HEK293 (cell line): ENCODE measurements at regions not wholly inside any gene's neighbourhood (a gene's known extent, or its start where the extent isn't known, plus 50 kb on each side); places are given as distances from the start of the nearest gene placed in this dataset.

Experiments used
- CTCF ChIA-PET: fragments of 350-600 bp; formaldehyde crosslinking; extraction: SDS; loops from one replicate; lab custom pipeline; 2021; ENCODE audit warnings: antibody characterized with exemption; lab: Yijun Ruan, JAX
- POLR2A ChIA-PET: fragments of 300-600 bp; formaldehyde crosslinking; extraction: SDS; loops from one replicate; lab custom pipeline; 2020; ENCODE audit warnings: antibody characterized with exemption, inconsistent platforms; lab: Yijun Ruan, JAX
- H3K27ac ChIP-seq: fragments of 200-500 bp; sonication (Bioruptor generic); 2 replicates; pipeline ENCODE4 v1.5.1; 2014; ENCODE audit warnings: low read depth, low read length, control low read depth, inconsistent platforms; ENCODE audit errors: extremely low read depth
- H3K36me3 ChIP-seq, 2 experiments: fragments of 200-500 bp in 1 of 2; sonication (Bioruptor generic) in 1 of 2; 1 replicate in 1 of 2; 2 replicates in 1 of 2; pipeline ENCODE4 v1.5.1; 2014 to 2017; ENCODE audit warnings: inconsistent platforms in 2 of 2, low read length in 2 of 2; ENCODE audit not compliant: control insufficient read depth in 2 of 2, insufficient read depth in 1 of 2
- H3K4me1 ChIP-seq: fragments of 200-500 bp; sonication (Bioruptor generic); 2 replicates; pipeline ENCODE4 v1.5.1; 2014; ENCODE audit warnings: mild to moderate bottlenecking, low read length, inconsistent platforms; ENCODE audit not compliant: control insufficient read depth, insufficient read depth
- H3K4me3 ChIP-seq: 2 replicates; pipeline ENCODE4 v1.5.1; 2011; ENCODE audit warnings: low read depth, mild to moderate bottlenecking, control low read depth, low read length, moderate library complexity
- H3K9me3 ChIP-seq: fragments of 200-500 bp; sonication (Bioruptor generic); 2 replicates; pipeline ENCODE4 v1.5.1; 2014; ENCODE audit warnings: low read depth, low read length, inconsistent platforms; ENCODE audit not compliant: control insufficient read depth, insufficient read depth
- IKZF3 ChIP-seq: fragments of 450-650 bp; IDR thresholded peaks from 2 replicates; pipeline ENCODE4 v1.5.0; 2018; ENCODE audit warnings: missing biosample characterization, mild to moderate bottlenecking, missing genetic modification characterization, moderate library complexity
- KLF9 ChIP-seq: fragments of 450-650 bp; formaldehyde crosslinking; IDR thresholded peaks from 2 replicates; pipeline ENCODE4 v1.5.1; 2016; ENCODE audit warnings: missing biosample characterization, missing genetic modification characterization, low read depth
- MEIS1 ChIP-seq: sonication (generic); formaldehyde crosslinking; IDR thresholded peaks from 2 replicates; pipeline ENCODE4 v1.8.1; 2022; ENCODE audit warnings: missing genetic modification reagents, mild to moderate bottlenecking, borderline replicate concordance
- OSR2 ChIP-seq: fragments of 450-650 bp; formaldehyde crosslinking; IDR thresholded peaks from 2 replicates; pipeline ENCODE4 v1.5.1; 2016; ENCODE audit warnings: missing biosample characterization, missing genetic modification characterization
- SALL2 ChIP-seq: fragments of 450-650 bp; formaldehyde crosslinking; IDR thresholded peaks from 2 replicates; pipeline ENCODE4 v1.5.0; 2017; ENCODE audit warnings: missing biosample characterization, mild to moderate bottlenecking, missing genetic modification characterization, borderline replicate concordance
- YY1 ChIP-seq: fragments of 450-650 bp; formaldehyde crosslinking; IDR thresholded peaks from 2 replicates; pipeline ENCODE4 v1.5.1; 2018; ENCODE audit warnings: missing biosample characterization, missing genetic modification characterization
- ZBTB20 ChIP-seq: fragments of 450-650 bp; formaldehyde crosslinking; IDR thresholded peaks from 2 replicates; pipeline ENCODE4 v1.5.1; 2016; ENCODE audit warnings: missing biosample characterization, missing genetic modification characterization
- ZBTB48 ChIP-seq: fragments of 450-650 bp; formaldehyde crosslinking; IDR thresholded peaks from 2 replicates; pipeline ENCODE4 v1.5.1; 2016; ENCODE audit warnings: missing biosample characterization, missing genetic modification characterization
- ZFHX2 ChIP-seq: fragments of 450-650 bp; formaldehyde crosslinking; conservative IDR thresholded peaks from 2 replicates; pipeline ENCODE4 v1.5.1; 2016; ENCODE audit warnings: missing biosample characterization, missing genetic modification characterization
- ZNF114 ChIP-seq: fragments of 450-650 bp; formaldehyde crosslinking; IDR thresholded peaks from 2 replicates; pipeline ENCODE4 v1.5.0; 2017; ENCODE audit warnings: missing biosample characterization, missing genetic modification characterization
- ZNF146 ChIP-seq: fragments of 450-650 bp; formaldehyde crosslinking; IDR thresholded peaks from 2 replicates; pipeline ENCODE4 v1.5.1; 2016; ENCODE audit warnings: missing biosample characterization, missing genetic modification characterization
- ZNF2 ChIP-seq: fragments of 450-650 bp; formaldehyde crosslinking; IDR thresholded peaks from 2 replicates; pipeline ENCODE4 v1.5.1; 2016; ENCODE audit warnings: missing biosample characterization, missing genetic modification characterization
- ZNF239 ChIP-seq: fragments of 450-650 bp; formaldehyde crosslinking; IDR thresholded peaks from 2 replicates; pipeline ENCODE4 v1.5.1; 2016; ENCODE audit warnings: missing biosample characterization, missing genetic modification characterization
- ZNF24 ChIP-seq: fragments of 450-650 bp; formaldehyde crosslinking; IDR thresholded peaks from 2 replicates; pipeline ENCODE4 v1.5.1; 2016; ENCODE audit warnings: missing biosample characterization, missing genetic modification characterization
- ZNF266 ChIP-seq: fragments of 450-650 bp; formaldehyde crosslinking; IDR thresholded peaks from 2 replicates; pipeline ENCODE4 v1.5.1; 2016; ENCODE audit warnings: missing biosample characterization, missing genetic modification characterization, low read depth
- ZNF354C ChIP-seq: fragments of 450-650 bp; formaldehyde crosslinking; IDR thresholded peaks from 2 replicates; pipeline ENCODE4 v1.5.1; 2016; ENCODE audit warnings: missing biosample characterization, missing genetic modification characterization, low read depth, borderline replicate concordance
- ZNF404 ChIP-seq: fragments of 450-650 bp; formaldehyde crosslinking; IDR thresholded peaks from 2 replicates; pipeline ENCODE4 v1.5.1; 2017; ENCODE audit warnings: missing biosample characterization, missing genetic modification characterization
- ZNF473 ChIP-seq: fragments of 450-650 bp; formaldehyde crosslinking; IDR thresholded peaks from 2 replicates; pipeline ENCODE4 v1.5.1; 2017; ENCODE audit warnings: missing biosample characterization, missing genetic modification characterization
- ZNF501 ChIP-seq: fragments of 450-650 bp; formaldehyde crosslinking; IDR thresholded peaks from 2 replicates; pipeline ENCODE4 v1.5.1; 2016; ENCODE audit warnings: missing biosample characterization, missing genetic modification characterization
- ZNF571 ChIP-seq: fragments of 450-650 bp; formaldehyde crosslinking; IDR thresholded peaks from 2 replicates; pipeline ENCODE4 v1.5.0; 2017; ENCODE audit warnings: missing biosample characterization, missing genetic modification characterization
- ZNF596 ChIP-seq: fragments of 450-650 bp; IDR thresholded peaks from 2 replicates; pipeline ENCODE4 v1.5.0; 2018; ENCODE audit warnings: missing biosample characterization, mild to moderate bottlenecking, missing genetic modification characterization, moderate library complexity
- ZNF623 ChIP-seq: fragments of 450-650 bp; formaldehyde crosslinking; IDR thresholded peaks from 2 replicates; pipeline ENCODE4 v1.5.1; 2016; ENCODE audit warnings: missing biosample characterization, missing genetic modification characterization
- ZNF660 ChIP-seq: fragments of 450-650 bp; IDR thresholded peaks from 2 replicates; pipeline ENCODE4 v1.5.1; 2018; ENCODE audit warnings: missing biosample characterization, mild to moderate bottlenecking, missing genetic modification characterization
- ZSCAN23 ChIP-seq: fragments of 450-650 bp; formaldehyde crosslinking; IDR thresholded peaks from 2 replicates; pipeline ENCODE4 v1.5.1; 2016; ENCODE audit warnings: missing biosample characterization, missing genetic modification characterization
- TF ChIP-seq, protein P1 (sequence below): fragments of 450-650 bp; formaldehyde crosslinking; IDR thresholded peaks from 2 replicates; pipeline ENCODE4 v1.5.1; 2017; ENCODE audit warnings: missing biosample characterization, missing genetic modification characterization
- TF ChIP-seq, protein P2 (sequence below): fragments of 450-650 bp; formaldehyde crosslinking; IDR thresholded peaks from 2 replicates; pipeline ENCODE4 v1.5.1; 2016; ENCODE audit warnings: missing biosample characterization, missing genetic modification characterization
- TF ChIP-seq, protein P3 (sequence below): fragments of 450-650 bp; formaldehyde crosslinking; IDR thresholded peaks from 2 replicates; pipeline ENCODE4 v1.5.1; 2016; ENCODE audit warnings: missing biosample characterization, missing genetic modification characterization

DNA sequence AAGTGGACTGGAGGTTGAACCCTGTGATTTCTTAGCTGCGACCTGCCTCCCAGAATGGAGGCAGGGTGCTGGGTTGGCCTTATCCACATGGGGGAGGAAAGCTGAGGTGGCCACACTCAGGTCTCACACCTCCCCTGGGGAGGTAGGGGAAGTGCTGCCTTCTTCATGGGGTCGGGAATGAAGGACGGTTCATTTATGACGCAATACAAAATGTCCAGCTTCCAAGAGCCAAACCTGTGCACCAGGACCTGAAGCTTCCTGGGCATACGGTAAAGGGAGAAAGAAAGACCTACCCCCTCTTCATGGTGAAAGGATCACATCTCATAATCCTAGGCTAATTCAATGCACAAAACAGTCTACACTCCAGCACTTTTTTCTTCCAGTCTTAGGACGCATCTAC lies 150.6 kb upstream of the CDYL start:
- no peaks in the 10 kb centered on the region for H3K4me1 ChIP-seq
- H3K27ac ChIP-seq = no peak overlapping the region
- CTCF ChIA-PET = no interaction called here
- H3K4me3 ChIP-seq = no peak overlapping the region
- H3K36me3 ChIP-seq = no peaks in the 10 kb centered on the region
- TF ChIP-seq ZNF501 (tag by site-specific recombination) = no peak
- no peak for TF ChIP-seq ZNF266
- no peak for TF ChIP-seq ZBTB20 (tag by site-specific recombination)
- no peak for TF ChIP-seq IKZF3
- no peak for TF ChIP-seq ZNF404
- no peak for TF ChIP-seq ZNF2 (tag by site-specific recombination)
- TF ChIP-seq YY1 (tag by site-specific recombination) = no peak
- TF ChIP-seq ZNF473 (tag by site-specific recombination) = no peak
- no peak for TF ChIP-seq KLF9 (tag by site-specific recombination)
- TF ChIP-seq MEIS1 = no peak
- TF ChIP-seq ZNF146 (tag by site-specific recombination) = no peak
- no peak for TF ChIP-seq ZNF660
- TF ChIP-seq OSR2 (tag by site-specific recombination) = no peak
- no peaks in the 10 kb centered on the region for H3K9me3 ChIP-seq
- POLR2A ChIA-PET = no interaction called here

DNA sequence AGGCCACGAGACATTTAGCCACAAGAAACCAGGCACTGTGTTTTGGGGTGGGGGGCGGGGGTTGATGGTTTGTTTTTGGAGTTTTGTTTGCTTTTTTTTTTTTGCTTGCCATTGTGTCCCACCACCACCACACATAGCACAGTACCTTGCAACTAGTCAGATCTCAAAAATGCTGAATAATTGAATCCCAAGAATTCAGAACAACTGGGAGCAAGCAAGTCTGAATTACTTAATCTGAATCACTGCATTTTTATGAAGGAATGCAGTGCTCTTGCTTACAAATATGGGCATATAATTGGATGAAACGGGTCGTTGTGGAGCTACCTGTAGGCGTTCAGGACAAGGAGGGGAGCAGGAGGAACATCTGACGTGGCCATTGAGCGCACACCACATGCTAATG lies 151.5 kb upstream of the CDYL start:
- H3K27ac ChIP-seq = no peak overlapping the region
- no peaks in the 10 kb centered on the region for H3K9me3 ChIP-seq
- CTCF ChIA-PET = no interaction called here
- H3K4me1 ChIP-seq = no peaks in the 10 kb centered on the region
- POLR2A ChIA-PET = no interaction called here
- H3K36me3 ChIP-seq = no peaks in the 10 kb centered on the region
- no peak overlapping the region for H3K4me3 ChIP-seq
- TF ChIP-seq, protein P1, sequence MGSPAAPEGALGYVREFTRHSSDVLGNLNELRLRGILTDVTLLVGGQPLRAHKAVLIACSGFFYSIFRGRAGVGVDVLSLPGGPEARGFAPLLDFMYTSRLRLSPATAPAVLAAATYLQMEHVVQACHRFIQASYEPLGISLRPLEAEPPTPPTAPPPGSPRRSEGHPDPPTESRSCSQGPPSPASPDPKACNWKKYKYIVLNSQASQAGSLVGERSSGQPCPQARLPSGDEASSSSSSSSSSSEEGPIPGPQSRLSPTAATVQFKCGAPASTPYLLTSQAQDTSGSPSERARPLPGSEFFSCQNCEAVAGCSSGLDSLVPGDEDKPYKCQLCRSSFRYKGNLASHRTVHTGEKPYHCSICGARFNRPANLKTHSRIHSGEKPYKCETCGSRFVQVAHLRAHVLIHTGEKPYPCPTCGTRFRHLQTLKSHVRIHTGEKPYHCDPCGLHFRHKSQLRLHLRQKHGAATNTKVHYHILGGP = no peak
- TF ChIP-seq ZNF571 (tag by site-specific recombination) (no peak), ZFHX2 (tag by site-specific recombination) (no peak), SALL2 (tag by site-specific recombination) (no peak), ZNF623 (tag by site-specific recombination) (no peak), ZNF596 (no peak), ZNF239 (no peak), ZNF24 (tag by site-specific recombination) (no peak), ZNF354C (tag by site-specific recombination) (no peak), ZNF114 (tag by site-specific recombination) (no peak), ZSCAN23 (tag by site-specific recombination) (no peak), ZNF2 (tag by site-specific recombination) (no peak), ZNF266 (no peak), ZBTB48 (no peak)
- TF ChIP-seq, protein P2, sequence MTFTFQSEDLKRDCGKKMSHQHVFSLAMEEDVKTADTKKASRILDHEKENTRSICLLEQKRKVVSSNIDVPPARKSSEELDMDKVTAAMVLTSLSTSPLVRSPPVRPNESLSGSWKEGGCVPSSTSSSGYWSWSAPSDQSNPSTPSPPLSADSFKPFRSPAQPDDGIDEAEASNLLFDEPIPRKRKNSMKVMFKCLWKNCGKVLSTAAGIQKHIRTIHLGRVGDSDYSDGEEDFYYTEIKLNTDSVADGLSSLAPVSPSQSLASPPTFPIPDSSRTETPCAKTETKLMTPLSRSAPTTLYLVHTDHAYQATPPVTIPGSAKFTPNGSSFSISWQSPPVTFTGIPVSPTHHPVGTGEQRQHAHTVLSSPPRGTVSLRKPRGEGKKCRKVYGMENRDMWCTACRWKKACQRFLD = no peak
- TF ChIP-seq, protein P3, sequence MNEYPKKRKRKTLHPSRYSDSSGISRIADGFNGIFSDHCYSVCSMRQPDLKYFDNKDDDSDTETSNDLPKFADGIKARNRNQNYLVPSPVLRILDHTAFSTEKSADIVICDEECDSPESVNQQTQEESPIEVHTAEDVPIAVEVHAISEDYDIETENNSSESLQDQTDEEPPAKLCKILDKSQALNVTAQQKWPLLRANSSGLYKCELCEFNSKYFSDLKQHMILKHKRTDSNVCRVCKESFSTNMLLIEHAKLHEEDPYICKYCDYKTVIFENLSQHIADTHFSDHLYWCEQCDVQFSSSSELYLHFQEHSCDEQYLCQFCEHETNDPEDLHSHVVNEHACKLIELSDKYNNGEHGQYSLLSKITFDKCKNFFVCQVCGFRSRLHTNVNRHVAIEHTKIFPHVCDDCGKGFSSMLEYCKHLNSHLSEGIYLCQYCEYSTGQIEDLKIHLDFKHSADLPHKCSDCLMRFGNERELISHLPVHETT (tag by site-specific recombination) = no peak
